GM21619 (cell line): ENCODE measurements at regions not wholly inside any gene's neighbourhood (a gene's known extent, or its start where the extent isn't known, plus 50 kb on each side); places are given as distances from the start of the nearest gene placed in this dataset.

Experiments
- ATAC-seq: cut with Tn5 transposase; IDR thresholded peaks from one replicate; pipeline ENCODE4 v1.9.1; 2021; ENCODE audit not compliant: unreplicated experiment

- peak; percentile 83 for ATAC-seq
Observed at GRCh38 chr9:110110154-110110553, 97.8 kb downstream of the C9orf152 start.

DNA sequence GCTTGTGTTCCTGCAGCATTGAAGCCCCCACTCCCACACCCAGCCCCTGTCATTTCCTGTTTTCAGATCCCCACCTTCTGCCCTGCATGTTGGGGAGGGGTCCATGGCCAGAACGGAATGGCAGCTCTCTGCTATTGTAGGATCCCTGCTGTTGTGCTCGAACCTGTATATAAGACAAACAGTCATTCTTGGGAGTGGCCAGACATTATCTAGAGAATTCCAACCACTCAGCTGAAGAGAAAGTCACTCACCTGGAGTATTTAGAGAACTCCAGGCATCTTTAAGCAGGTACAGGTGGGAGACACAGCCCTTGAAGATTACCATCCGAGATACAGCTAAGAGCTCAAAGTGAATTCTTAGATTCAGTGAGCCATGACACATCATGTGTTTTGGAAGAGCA lies 96.1 kb downstream of the C9orf152 start:
- no peak for ATAC-seq

DNA sequence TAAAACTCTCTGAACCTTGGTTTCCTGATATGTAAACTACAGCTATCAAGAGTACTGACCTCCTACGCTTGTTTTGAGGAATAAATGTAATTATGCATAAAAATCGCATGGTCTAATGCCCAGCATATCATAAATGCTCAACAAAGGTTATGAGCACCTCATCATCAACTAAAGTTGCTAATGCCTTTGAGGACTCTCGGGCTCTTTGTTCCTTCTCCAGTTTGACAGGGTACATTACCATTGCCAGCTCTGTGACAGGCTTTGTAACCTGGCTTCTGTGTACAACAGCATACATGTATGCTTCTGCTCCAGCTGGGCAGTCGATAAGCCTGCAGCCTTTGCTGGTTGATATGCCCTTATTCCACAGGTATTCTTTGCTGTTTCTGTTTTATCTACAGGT lies 95.2 kb downstream of the C9orf152 start:
- no peak for ATAC-seq

GRCh38 chr9:110114086-110114858 lies 93.7 kb downstream of the C9orf152 start:
- ATAC-seq: no peak

DNA sequence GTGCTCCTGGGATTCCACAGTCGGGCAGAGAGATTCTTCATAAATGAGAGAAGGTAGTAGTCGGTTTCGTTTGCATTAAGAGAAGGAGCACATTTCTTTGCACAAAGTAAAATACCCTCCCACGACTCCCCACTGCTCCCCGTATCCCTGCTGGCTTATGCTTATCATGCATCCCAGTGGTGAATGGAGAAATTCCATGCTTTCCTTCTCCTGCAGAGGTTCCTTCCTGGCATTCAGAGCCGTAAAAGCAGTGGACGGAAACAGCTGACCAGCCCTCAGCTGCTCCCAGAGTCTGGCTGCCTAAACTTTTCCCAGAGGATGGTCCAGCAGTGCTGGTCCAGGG lies 93.1 kb downstream of the C9orf152 start:
- ATAC-seq: no peak

DNA sequence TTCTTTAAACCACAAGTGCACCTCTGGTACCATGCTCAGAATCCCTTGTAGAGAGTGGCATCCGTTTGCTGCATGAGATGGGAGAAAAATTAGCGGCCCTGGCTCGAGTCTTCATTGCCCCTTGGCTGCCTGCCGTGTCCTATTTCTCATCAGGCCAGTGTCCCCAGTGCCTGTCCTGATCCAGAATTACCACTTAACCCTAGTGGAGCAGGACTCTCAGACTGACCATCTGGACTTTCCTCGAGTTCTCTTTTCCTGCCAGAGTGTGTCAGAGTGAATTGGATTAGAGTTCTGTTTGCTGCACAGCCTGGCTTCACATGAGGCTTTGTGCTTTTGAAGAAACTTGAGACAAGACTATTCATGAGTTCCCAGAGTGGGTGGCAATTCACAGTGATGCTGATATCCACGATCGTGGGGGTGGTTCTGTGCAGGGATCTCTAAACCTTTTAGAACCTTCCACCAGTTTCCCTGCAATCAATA lies 92.6 kb downstream of the C9orf152 start:
- no peak for ATAC-seq

- ATAC-seq: no peak
Observed at GRCh38 chr9:110115826-110116542, 92.0 kb downstream of the C9orf152 start.

DNA sequence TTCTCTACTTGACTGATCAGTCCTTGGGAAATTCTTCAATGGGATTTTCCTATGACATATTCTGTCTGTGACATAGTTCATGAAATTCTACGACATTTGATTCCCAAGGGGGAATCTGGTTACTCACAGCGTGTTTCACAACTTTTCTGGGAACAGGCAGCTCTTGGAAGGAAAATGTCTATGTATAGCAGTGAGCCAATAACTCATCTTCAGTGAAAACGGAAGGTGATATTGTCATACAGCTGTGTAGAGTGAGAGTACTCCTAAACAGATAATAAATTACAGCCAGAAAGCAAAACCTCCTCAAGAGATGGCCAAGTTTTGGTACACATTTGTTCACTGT lies 91.4 kb downstream of the C9orf152 start:
- no peak for ATAC-seq

GRCh38 chr9:110121170-110121569 lies 86.8 kb downstream of the C9orf152 start:
- ATAC-seq: no peak

DNA sequence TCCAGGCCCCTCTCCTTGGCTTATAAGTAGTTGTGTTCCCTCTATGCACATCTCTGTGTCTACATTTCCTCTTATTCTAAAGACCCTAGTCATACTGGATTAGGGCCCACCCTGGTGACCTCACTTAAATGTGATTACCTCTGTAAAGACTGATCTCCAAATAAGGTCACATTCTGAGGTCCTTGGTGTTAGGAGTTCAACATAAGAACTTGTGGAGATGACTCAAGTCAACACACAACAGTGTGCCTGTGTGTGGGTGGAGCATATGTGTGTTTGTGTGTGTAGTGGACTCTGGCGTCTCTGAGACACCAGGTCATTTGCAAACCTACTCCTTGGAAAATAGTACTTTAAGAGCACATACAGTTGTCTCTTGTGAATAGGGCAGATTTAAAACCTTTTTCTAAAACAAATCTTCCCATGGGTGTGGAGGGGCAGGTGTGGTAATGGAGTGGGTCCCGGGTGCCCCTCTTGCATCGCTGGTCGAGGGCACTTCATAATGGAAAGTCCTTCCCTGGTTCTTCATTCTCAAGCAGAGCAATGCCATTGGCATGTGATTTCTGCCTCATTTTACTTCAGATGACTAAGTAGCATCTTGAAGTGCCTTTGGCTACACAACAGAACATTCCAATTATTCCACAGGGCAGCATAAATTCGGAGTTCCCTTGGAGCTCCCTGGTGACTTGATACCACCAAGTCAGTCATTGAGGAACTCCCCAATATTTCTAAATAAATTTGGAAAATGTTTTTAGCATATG lies 84.4 kb downstream of the C9orf152 start:
- ATAC-seq: no peak

DNA sequence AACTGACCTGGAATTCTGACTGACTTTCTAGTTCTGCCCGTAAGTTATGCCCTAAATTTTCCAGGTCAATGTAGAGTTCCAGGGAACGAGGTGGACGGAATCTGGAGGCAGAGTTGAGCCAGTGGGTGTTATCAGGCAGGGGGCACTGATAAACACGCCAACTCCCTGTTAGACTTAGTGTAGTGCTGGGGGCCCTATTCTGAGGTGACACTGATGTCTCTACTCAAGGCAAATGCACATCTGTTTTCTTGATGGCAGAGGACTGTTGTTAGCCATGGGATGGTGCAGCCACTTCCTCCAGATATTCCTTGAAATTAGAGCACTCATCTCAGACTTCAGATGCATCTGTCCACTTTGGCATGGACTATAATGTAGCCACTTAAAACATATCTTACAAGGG lies 83.5 kb downstream of the C9orf152 start:
- no peak for ATAC-seq

GRCh38 chr9:110125207-110125751 lies 82.7 kb downstream of the C9orf152 start:
- ATAC-seq: no peak

DNA sequence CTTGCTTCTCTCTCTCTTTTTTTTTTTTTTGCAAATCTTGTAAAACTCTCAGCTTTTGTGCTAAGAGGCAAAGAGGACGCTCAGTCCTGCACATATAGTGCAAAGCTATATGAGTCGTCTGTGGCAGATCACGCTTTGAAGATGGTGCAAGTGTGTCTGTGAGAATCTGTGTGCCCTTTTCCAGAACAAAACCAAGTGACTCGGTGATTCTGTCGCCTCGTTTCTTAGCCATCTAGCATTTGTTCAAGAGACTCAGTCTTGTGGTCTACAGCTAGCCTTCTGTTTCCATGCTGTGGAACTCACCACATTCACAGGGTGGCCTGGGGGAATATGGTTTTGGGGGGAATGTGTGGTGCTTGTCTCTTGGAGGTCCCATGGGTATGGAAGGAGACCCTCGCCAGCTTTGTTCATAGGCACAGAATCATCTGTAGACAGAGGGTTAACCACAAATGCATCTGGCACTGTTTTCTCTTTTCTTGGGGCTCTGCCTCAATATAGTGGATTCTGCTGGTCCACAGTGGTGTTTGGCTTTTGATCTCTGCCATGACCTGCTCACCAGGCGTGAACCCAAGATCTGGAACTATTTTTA lies 82.1 kb downstream of the C9orf152 start:
- no peak for ATAC-seq

DNA sequence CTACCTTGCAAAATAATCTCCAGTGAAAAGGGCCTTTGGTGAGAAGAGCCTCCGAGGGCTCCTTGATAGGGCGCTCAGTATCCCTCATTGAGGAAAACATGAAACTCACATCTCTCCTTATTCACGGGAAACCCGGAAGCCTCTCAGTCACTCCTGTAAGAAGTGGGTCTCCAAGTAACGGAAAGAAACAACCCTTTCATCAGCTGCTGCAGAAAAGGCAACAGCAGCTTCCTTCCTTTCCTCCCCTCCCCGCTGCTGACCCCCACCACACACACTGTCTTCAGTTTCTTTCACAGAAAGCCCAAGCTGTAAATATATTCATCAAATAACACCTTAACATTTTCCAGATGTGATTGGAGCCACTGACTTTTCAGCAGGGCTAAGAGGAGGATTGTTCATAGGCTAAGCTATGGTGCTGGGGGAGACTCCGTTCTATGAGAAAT lies 81.4 kb downstream of the C9orf152 start:
- ATAC-seq: no peak

- no peak for ATAC-seq
Observed at GRCh38 chr9:110126986-110127864, 80.7 kb downstream of the C9orf152 start.

GRCh38 chr9:110128664-110129329 lies 79.2 kb downstream of the C9orf152 start:
- peak; percentile 83 for ATAC-seq

DNA sequence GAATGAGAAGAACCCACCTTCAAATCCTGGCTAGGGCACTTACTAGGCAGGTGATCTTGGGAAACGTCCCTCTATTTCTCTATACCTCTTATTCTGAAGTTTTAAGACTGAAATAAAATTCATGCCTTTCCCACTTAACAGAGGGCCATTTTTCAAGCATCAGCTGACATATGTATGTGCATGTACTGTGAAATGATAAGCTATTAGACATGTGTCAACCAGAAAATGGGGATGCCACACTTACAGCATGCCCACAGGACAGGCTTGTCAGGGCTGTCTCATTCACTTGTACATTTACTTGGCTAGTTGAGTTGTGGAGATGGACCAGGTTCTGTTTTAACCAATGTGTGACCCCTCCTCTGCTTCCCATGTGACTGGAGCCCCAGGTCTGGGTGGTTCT lies 78.5 kb downstream of the C9orf152 start:
- peak; percentile 13 for ATAC-seq

DNA sequence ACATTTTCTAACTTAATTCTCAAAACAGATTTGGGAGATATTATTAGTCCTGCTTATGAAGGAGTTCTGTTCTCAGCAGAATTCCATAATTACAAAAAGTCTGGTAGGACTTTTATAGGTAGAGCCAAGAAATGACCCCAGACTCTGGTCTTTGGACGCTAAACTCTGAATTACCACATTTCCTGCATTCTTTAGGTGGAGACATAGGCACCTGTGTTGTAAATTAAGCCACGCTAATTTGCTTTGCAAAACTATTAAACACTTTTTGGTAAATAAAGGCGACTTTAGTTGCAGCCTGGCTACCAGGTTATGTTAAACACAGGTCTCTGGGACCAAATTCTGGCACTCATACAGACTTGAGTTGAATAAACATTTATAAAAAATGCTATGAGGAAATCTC lies 77.7 kb downstream of the C9orf152 start:
- no peak for ATAC-seq

DNA sequence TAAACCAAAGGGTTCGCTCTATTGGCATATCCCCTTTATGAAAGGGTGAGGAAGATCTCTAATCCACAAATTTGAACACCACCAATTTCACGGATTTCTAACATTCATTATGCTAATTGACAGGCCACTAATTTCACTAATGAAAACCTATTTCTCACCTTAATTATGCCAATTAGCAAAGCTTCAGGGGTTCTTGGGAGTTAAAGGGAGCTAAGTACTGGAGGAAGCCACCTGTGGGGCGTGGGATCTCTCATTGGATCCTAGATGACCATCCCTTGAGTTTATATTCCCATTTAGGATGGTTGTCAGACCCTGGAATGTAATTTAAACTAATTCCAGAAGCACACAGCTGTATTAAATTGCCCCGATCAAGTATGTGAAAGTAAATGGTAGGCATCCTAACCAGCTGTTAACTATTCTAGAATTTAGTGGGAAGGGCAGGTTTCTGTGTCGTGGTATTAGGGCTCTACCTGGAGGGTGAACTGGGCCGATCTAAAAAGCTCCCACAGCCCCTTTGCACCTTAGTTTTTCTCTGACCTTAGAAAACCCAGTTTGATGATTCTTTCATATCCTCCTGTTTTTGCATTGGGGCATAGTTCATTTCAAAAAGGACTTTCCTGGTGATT lies 77.1 kb downstream of the C9orf152 start:
- ATAC-seq: no peak
